Peyer's patch (tissue), 4 donors: ENCODE measurements at regions not wholly inside any gene's neighbourhood (a gene's known extent, or its start where the extent isn't known, plus 50 kb on each side); places are given as distances from the start of the nearest gene placed in this dataset.

ENCODE experiments used
- DNase-seq, 3 donors: peaks; one replicate each; pipeline ENCODE4 v3.0.0-alpha.2; 2017 to 2019
- H3K27ac ChIP-seq, 4 donors: fragments of 200-600 bp; sonication (generic); one replicate each; pipeline ENCODE4 v1.5.1; 2016 to 2019
- H3K27me3 ChIP-seq, 2 donors: fragments of 200-600 bp; sonication (generic); one replicate each; pipeline ENCODE4 v1.5.1; 2019
- H3K36me3 ChIP-seq, 3 donors: fragments of 200-600 bp; sonication (generic); one replicate each; pipeline ENCODE4 v1.5.1; 2016 to 2019
- H3K4me1 ChIP-seq, 4 donors: fragments of 200-600 bp; sonication (generic); one replicate each; pipeline ENCODE4 v1.5.1; 2016 to 2019
- H3K4me3 ChIP-seq, 4 donors: fragments of 200-600 bp; sonication (generic); 1 replicate in 3 of 4; 2 replicates in 1 of 4; pipeline ENCODE4 v1.5.1; 2016 to 2019; ENCODE audit warnings: mild to moderate bottlenecking in 1 of 4
- H3K9me3 ChIP-seq, 4 donors: fragments of 200-600 bp; sonication (generic); one replicate each; pipeline ENCODE4 v1.5.1; 2016 to 2019; ENCODE audit warnings: mild to moderate bottlenecking in 1 of 4
- POLR2A ChIP-seq, 2 donors: fragments of 450-650 bp; IDR thresholded peaks; one replicate each; pipeline ENCODE4 v1.5.1; 2017; ENCODE audit warnings: antibody characterized with exemption in 2 of 2, mild to moderate bottlenecking in 2 of 2, moderate library complexity in 2 of 2
- TF ChIP-seq, protein P1 (sequence below), 6 experiments: fragments of 450-650 bp in 4 of 6; fragments of 200-600 bp in 2 of 6; sonication (generic) in 1 of 6; IDR thresholded peaks; one replicate each; pipeline ENCODE4 v1.5.1; 2017 to 2019; ENCODE audit warnings: antibody characterized with exemption in 6 of 6, mild to moderate bottlenecking in 3 of 6, moderate library complexity in 1 of 6

DNA sequence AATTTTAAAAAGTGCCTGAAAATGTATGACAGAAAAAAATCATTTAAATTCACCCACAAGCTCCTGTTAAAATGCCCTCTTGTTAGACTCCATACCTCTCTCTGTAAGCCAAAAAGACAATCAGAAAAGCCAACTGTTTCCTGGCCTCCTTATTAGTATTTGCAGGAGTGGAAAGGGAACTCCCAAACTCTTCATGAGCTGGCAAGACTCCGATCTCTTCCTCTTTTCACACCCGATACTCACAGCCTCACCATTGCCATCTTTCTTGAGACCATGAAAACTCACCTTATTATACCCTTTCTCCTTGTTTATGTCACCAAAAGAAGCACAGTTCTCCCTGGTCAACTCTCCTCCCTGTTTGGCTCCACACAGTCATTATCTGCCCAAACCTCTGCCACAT lies 197.8 kb downstream of the DMAC1 start:
- no peak overlapping the region for H3K4me3 ChIP-seq
- TF ChIP-seq, protein P1, sequence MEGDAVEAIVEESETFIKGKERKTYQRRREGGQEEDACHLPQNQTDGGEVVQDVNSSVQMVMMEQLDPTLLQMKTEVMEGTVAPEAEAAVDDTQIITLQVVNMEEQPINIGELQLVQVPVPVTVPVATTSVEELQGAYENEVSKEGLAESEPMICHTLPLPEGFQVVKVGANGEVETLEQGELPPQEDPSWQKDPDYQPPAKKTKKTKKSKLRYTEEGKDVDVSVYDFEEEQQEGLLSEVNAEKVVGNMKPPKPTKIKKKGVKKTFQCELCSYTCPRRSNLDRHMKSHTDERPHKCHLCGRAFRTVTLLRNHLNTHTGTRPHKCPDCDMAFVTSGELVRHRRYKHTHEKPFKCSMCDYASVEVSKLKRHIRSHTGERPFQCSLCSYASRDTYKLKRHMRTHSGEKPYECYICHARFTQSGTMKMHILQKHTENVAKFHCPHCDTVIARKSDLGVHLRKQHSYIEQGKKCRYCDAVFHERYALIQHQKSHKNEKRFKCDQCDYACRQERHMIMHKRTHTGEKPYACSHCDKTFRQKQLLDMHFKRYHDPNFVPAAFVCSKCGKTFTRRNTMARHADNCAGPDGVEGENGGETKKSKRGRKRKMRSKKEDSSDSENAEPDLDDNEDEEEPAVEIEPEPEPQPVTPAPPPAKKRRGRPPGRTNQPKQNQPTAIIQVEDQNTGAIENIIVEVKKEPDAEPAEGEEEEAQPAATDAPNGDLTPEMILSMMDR (IDR thresholded peaks at IDR 0.05) = no peak
- TF ChIP-seq POLR2A (IDR thresholded peaks at IDR 0.05) = no peak
- H3K9me3 ChIP-seq = no peaks in the 10 kb centered on the region
- no peaks in the 10 kb centered on the region for H3K36me3 ChIP-seq
- no peaks in the 10 kb centered on the region for H3K4me1 ChIP-seq
- H3K27me3 ChIP-seq = no peaks in the 10 kb centered on the region
- DNase-seq = no peak
- H3K27ac ChIP-seq = no peak overlapping the region

DNA sequence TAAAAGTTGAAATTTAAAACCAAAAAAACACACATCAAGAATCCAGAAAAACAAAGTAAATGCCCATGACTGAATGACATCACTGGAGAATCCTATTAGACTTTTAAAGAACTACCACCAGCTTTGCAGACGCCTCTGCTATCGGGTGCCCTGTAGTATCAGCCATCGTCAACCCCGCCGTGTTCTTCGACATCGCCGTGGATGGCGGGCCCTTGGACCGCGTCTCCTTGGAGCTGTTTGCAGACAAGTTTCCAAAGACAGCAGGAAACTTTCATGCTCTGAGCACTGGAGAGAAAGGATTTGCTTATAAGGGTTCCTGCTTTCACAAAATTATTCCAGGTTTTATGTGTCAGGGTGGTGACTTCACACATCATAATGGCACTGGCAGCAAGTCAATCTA lies 201.9 kb downstream of the DMAC1 start:
- TF ChIP-seq, protein P1 (IDR thresholded peaks at IDR 0.05) = no peak
- no peak for TF ChIP-seq POLR2A (IDR thresholded peaks at IDR 0.05)
- no peak for DNase-seq
- H3K27ac ChIP-seq = no peak overlapping the region
- H3K36me3 ChIP-seq = no peaks in the 10 kb centered on the region
- H3K9me3 ChIP-seq = no peaks in the 10 kb centered on the region
- H3K4me3 ChIP-seq = no peak overlapping the region
- no peaks in the 10 kb centered on the region for H3K4me1 ChIP-seq
- H3K27me3 ChIP-seq = no peaks in the 10 kb centered on the region

DNA sequence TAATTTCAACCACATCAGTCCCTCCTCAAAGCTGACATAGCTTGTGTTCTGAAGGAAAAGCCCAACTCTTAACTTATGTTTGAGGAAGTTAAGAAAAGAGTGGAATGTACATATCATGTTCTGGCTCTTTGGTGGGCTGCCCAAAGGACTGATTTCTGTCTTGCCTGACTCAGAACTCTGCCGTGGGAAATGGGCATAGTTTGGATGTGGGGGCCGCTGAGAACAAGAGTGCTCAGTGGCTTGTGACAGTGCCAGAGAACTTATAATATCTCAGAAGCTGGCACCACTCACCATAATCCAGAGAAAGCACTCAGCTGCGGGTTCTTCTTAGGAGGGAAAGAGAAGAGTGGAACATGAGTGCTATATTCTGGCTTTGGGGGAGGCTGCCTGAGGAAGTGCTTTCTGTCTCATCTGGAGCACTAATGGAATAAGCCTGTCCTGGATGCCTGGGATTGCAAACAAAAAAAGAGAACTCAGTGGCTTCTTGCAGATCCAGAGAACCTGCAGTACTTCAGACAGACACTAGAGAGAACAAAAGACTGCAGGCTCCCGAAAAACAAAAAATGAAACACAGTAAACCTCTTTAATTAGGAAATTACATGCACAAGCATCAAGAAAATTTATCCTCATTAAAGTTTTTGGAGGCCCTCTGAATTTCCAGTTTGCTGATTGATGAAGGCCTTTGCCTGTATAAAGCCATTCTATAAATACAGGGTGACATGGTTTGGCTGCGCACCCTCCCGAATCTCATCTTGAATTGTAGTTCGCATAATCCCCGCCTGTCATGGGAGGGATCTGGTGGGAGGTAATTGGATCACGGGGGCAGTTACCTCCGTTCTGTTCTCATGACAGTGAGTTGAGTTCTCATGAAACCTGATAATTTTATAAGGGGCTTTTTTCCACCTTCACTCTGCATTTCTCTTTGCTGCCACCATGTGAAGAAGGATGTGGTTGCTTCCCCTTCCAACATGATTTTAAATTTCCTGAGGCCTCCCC lies 207.0 kb downstream of the DMAC1 start:
- no peaks in the 10 kb centered on the region for H3K36me3 ChIP-seq
- no peaks in the 10 kb centered on the region for H3K27me3 ChIP-seq
- H3K4me1 ChIP-seq = no peaks in the 10 kb centered on the region
- H3K9me3 ChIP-seq = no peaks in the 10 kb centered on the region
- TF ChIP-seq POLR2A (IDR thresholded peaks at IDR 0.05) = no peak
- TF ChIP-seq, protein P1 (IDR thresholded peaks at IDR 0.05) = no peak
- no peak for DNase-seq
- H3K4me3 ChIP-seq = no peak overlapping the region
- H3K27ac ChIP-seq = no peak overlapping the region

DNA sequence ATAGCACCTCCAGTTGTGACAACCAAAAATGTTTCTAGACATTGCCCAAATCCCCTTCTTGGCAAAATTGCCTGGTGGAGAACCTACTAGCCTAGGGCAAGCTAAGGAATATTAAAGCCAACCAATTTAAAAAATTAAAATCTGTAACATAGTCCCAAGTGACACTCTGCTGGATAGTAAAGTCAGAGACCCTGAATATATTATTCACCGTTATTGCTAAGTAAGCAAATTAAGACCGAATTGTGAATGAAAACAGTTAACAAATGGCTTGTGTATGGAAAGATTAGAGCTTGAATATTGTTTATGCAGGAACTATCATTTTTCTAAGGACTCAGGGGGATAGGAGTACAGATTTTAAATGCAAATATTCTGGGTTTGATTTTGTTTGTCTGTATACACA lies 208.1 kb downstream of the DMAC1 start:
- no peaks in the 10 kb centered on the region for H3K27me3 ChIP-seq
- H3K4me3 ChIP-seq = no peak overlapping the region
- TF ChIP-seq POLR2A (IDR thresholded peaks at IDR 0.05) = no peak
- TF ChIP-seq, protein P1 (IDR thresholded peaks at IDR 0.05) = no peak
- DNase-seq = no peak
- H3K4me1 ChIP-seq = no peaks in the 10 kb centered on the region
- H3K9me3 ChIP-seq = no peaks in the 10 kb centered on the region
- no peaks in the 10 kb centered on the region for H3K36me3 ChIP-seq
- H3K27ac ChIP-seq = no peak overlapping the region

DNA sequence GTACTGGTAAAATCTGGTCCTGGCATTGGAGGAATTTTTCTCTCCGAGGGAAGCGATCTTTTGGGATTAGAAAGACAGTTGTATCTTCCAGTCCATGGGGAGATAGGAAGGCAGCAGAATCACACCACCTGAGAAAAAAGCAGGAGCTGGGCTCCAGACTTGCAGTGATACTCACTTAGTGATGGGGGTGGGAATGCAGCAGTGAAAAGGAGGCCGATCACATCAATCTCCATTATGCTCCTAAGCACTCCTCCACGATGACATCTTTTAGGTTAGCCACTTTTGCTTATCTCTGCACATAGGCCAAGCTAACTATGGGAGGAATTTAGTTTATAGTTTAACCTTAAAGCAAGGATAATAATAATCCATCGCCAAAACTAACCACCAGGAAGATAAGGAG lies 219.0 kb downstream of the DMAC1 start:
- no peaks in the 10 kb centered on the region for H3K4me1 ChIP-seq
- no peaks in the 10 kb centered on the region for H3K36me3 ChIP-seq
- no peaks in the 10 kb centered on the region for H3K27me3 ChIP-seq
- TF ChIP-seq POLR2A (IDR thresholded peaks at IDR 0.05) = no peak
- TF ChIP-seq, protein P1 (IDR thresholded peaks at IDR 0.05) = no peak
- H3K27ac ChIP-seq = no peak overlapping the region
- no peak overlapping the region for H3K4me3 ChIP-seq
- DNase-seq = no peak
- H3K9me3 ChIP-seq = no peaks in the 10 kb centered on the region
